Choroid plexus epithelial cell (primary cell): ENCODE measurements at regions not wholly inside any gene's neighbourhood (a gene's known extent, or its start where the extent isn't known, plus 50 kb on each side); places are given as distances from the start of the nearest gene placed in this dataset.

Source experiments
- DNase-seq: peaks from one replicate; pipeline ENCODE4 v3.0.0-alpha.2; 2010; ENCODE audit warnings: low read depth
- H3K4me3 ChIP-seq: 2 replicates; pipeline ENCODE4 v1.5.1; 2011; ENCODE audit warnings: low read depth, mild to moderate bottlenecking, control low read depth, low read length, moderate library complexity
- TF ChIP-seq, protein P1 (sequence below): conservative IDR thresholded peaks from 2 replicates; pipeline ENCODE4 v1.5.1; 2011; ENCODE audit warnings: low read depth, mild to moderate bottlenecking, control low read depth, inconsistent platforms, low read length, moderate library complexity

DNA sequence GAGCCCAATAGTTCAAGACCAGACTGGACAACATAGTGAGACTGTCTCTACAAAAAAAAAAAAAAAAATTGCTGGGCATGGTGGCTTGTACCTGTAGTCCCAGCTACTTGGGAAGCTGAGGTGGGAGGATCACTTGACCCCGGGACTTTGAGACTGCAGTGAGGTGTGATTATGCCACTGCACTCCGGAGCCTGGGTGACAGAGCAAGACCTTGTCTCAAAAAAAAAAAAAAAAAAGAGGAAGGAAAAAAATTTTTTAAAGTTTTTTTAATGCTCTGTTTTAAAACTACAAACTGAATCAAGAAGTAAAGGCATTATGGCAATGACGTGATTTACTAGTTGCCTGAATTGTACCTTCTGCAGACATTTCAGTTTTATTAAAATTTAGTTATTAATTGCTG lies 54.5 kb upstream of the ZDBF2 start:
- no peak for DNase-seq
- TF ChIP-seq, protein P1, sequence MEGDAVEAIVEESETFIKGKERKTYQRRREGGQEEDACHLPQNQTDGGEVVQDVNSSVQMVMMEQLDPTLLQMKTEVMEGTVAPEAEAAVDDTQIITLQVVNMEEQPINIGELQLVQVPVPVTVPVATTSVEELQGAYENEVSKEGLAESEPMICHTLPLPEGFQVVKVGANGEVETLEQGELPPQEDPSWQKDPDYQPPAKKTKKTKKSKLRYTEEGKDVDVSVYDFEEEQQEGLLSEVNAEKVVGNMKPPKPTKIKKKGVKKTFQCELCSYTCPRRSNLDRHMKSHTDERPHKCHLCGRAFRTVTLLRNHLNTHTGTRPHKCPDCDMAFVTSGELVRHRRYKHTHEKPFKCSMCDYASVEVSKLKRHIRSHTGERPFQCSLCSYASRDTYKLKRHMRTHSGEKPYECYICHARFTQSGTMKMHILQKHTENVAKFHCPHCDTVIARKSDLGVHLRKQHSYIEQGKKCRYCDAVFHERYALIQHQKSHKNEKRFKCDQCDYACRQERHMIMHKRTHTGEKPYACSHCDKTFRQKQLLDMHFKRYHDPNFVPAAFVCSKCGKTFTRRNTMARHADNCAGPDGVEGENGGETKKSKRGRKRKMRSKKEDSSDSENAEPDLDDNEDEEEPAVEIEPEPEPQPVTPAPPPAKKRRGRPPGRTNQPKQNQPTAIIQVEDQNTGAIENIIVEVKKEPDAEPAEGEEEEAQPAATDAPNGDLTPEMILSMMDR = no peak
- no peak overlapping the region for H3K4me3 ChIP-seq

DNA sequence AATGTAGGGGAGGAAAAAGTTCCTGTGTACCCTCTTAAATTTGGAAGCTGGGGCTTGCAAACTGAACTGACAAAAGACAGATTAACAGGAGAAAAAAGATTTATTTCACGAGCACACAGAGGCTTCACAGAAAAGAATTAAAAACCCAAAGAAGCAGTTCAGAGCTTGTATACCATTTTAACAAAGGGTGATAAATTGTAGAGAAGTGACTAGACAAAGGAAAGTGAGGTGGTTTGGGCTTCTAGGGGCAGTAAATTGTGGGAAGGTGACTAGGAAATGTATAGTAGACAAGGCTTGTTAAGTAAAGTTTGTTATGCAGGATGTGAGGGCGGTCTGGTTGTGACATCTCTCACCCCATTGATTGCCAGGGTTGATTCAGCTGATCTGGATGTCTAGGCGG lies 53.5 kb upstream of the ZDBF2 start:
- TF ChIP-seq, protein P1 = no peak

More for the DNA sequence above, 53.5 kb upstream of the ZDBF2 start:
- DNase-seq = no peak
- H3K4me3 ChIP-seq = no peak overlapping the region
